ENCODE measurements at regions not wholly inside any gene's neighbourhood (a gene's known extent, or its start where the extent isn't known, plus 50 kb on each side); places are given as distances from the start of the nearest gene placed in this dataset.

GRCh38 chr12:97160277-97160676 lies 253.2 kb downstream of the NEDD1 start:
- Histone ChIP-seq H3K4me3 (ENCODE audit: low read length in 2 of 2) (no peak overlapping the region), H3K4me1 (ENCODE audit: control insufficient read depth in 2 of 2, insufficient read depth in 2 of 2, low read length in 2 of 2) (no peaks in the 10 kb centered on the region), H3K27me3 (ENCODE audit: control insufficient read depth in 2 of 2, insufficient read depth in 1 of 2, low read length in 1 of 2) (no peaks in the 10 kb centered on the region), H3K27ac (ENCODE audit: low read depth in 1 of 2, low read length in 1 of 2) (no peak overlapping the region), H3K9me3 (ENCODE audit: control insufficient read depth in 2 of 2, insufficient read depth in 1 of 2, low read length in 1 of 2) (no peaks in the 10 kb centered on the region), H3K36me3 (ENCODE audit: control insufficient read depth in 2 of 2, insufficient read depth in 2 of 2, low read length in 1 of 2) (no peaks in the 10 kb centered on the region)
- DNase-seq (ENCODE audit: low read depth in 6 of 9, low spot score in 9 of 9), result no peak
- WGBS, result 94% methylated on average over 2 of the region's 2 CpGs

GRCh38 chr12:97162173-97162572 lies 255.1 kb downstream of the NEDD1 start:
- Histone ChIP-seq H3K27me3 (ENCODE audit: control insufficient read depth in 2 of 2, insufficient read depth in 1 of 2, low read length in 1 of 2) (no peaks in the 10 kb centered on the region), H3K4me1 (ENCODE audit: control insufficient read depth in 2 of 2, insufficient read depth in 2 of 2, low read length in 2 of 2) (no peaks in the 10 kb centered on the region), H3K4me3 (ENCODE audit: low read length in 2 of 2) (no peak overlapping the region), H3K9me3 (ENCODE audit: control insufficient read depth in 2 of 2, insufficient read depth in 1 of 2, low read length in 1 of 2) (no peaks in the 10 kb centered on the region), H3K27ac (ENCODE audit: low read depth in 1 of 2, low read length in 1 of 2) (no peak overlapping the region), H3K36me3 (ENCODE audit: control insufficient read depth in 2 of 2, insufficient read depth in 2 of 2, low read length in 1 of 2) (no peaks in the 10 kb centered on the region)
- no peak for DNase-seq (ENCODE audit: low read depth in 6 of 9, low spot score in 9 of 9)
- WGBS, result 87% methylated on average over 1 of the region's 1 CpG

- 17% methylated on average over 3 of the region's 3 CpGs for WGBS
- DNase-seq (ENCODE audit: low read depth in 6 of 9, low spot score in 9 of 9), result no peak
- Histone ChIP-seq H3K36me3 (ENCODE audit: control insufficient read depth in 2 of 2, insufficient read depth in 2 of 2, low read length in 1 of 2) (no peaks in the 10 kb centered on the region), H3K4me3 (ENCODE audit: low read length in 2 of 2) (no peak overlapping the region), H3K4me1 (ENCODE audit: control insufficient read depth in 2 of 2, insufficient read depth in 2 of 2, low read length in 2 of 2) (no peaks in the 10 kb centered on the region), H3K27me3 (ENCODE audit: control insufficient read depth in 2 of 2, insufficient read depth in 1 of 2, low read length in 1 of 2) (no peaks in the 10 kb centered on the region), H3K9me3 (ENCODE audit: control insufficient read depth in 2 of 2, insufficient read depth in 1 of 2, low read length in 1 of 2) (no peaks in the 10 kb centered on the region), H3K27ac (ENCODE audit: low read depth in 1 of 2, low read length in 1 of 2) (no peak overlapping the region)
Measured at GRCh38 chr12:97164936-97165335, 257.9 kb downstream of the NEDD1 start.

- Histone ChIP-seq H3K27me3 (ENCODE audit: control insufficient read depth in 2 of 2, insufficient read depth in 1 of 2, low read length in 1 of 2) (no peaks in the 10 kb centered on the region), H3K36me3 (ENCODE audit: control insufficient read depth in 2 of 2, insufficient read depth in 2 of 2, low read length in 1 of 2) (no peaks in the 10 kb centered on the region), H3K4me1 (ENCODE audit: control insufficient read depth in 2 of 2, insufficient read depth in 2 of 2, low read length in 2 of 2) (no peaks in the 10 kb centered on the region), H3K27ac (ENCODE audit: low read depth in 1 of 2, low read length in 1 of 2) (no peak overlapping the region), H3K4me3 (ENCODE audit: low read length in 2 of 2) (no peak overlapping the region), H3K9me3 (ENCODE audit: control insufficient read depth in 2 of 2, insufficient read depth in 1 of 2, low read length in 1 of 2) (no peaks in the 10 kb centered on the region)
- no peak for DNase-seq (ENCODE audit: low read depth in 6 of 9, low spot score in 9 of 9)
- 95% methylated on average over 4 of the region's 4 CpGs for WGBS
Measured at GRCh38 chr12:97167598-97167997, 260.5 kb downstream of the NEDD1 start.

- no peak overlapping the region for H3K27ac ChIP-seq (ENCODE audit: low read depth in 1 of 2, low read length in 1 of 2)
- DNase-seq (ENCODE audit: low read depth in 6 of 9, low spot score in 9 of 9), result no peak
- 90% methylated on average over 4 of the region's 4 CpGs for WGBS
- no peak overlapping the region for H3K4me3 ChIP-seq (ENCODE audit: low read length in 2 of 2)
- no peaks in the 10 kb centered on the region for H3K36me3 ChIP-seq (ENCODE audit: control insufficient read depth in 2 of 2, insufficient read depth in 2 of 2, low read length in 1 of 2)
- no peaks in the 10 kb centered on the region for H3K27me3 ChIP-seq (ENCODE audit: control insufficient read depth in 2 of 2, insufficient read depth in 1 of 2, low read length in 1 of 2)
- H3K4me1 ChIP-seq (ENCODE audit: control insufficient read depth in 2 of 2, insufficient read depth in 2 of 2, low read length in 2 of 2), result no peaks in the 10 kb centered on the region
- H3K9me3 ChIP-seq (ENCODE audit: control insufficient read depth in 2 of 2, insufficient read depth in 1 of 2, low read length in 1 of 2), result no peaks in the 10 kb centered on the region
Measured at GRCh38 chr12:97168804-97169203, 261.7 kb downstream of the NEDD1 start.

GRCh38 chr12:97169889-97170567 lies 263.0 kb downstream of the NEDD1 start:
- no peak overlapping the region for H3K4me3 ChIP-seq (ENCODE audit: low read length in 2 of 2)
- DNase-seq (ENCODE audit: low read depth in 6 of 9, low spot score in 9 of 9), result no peak
- no peaks in the 10 kb centered on the region for H3K36me3 ChIP-seq (ENCODE audit: control insufficient read depth in 2 of 2, insufficient read depth in 2 of 2, low read length in 1 of 2)
- no peaks in the 10 kb centered on the region for H3K27me3 ChIP-seq (ENCODE audit: control insufficient read depth in 2 of 2, insufficient read depth in 1 of 2, low read length in 1 of 2)
- 88% methylated on average over 6 of the region's 6 CpGs for WGBS
- H3K27ac ChIP-seq (ENCODE audit: low read depth in 1 of 2, low read length in 1 of 2), result no peak overlapping the region
- H3K4me1 ChIP-seq (ENCODE audit: control insufficient read depth in 2 of 2, insufficient read depth in 2 of 2, low read length in 2 of 2), result no peaks in the 10 kb centered on the region
- no peaks in the 10 kb centered on the region for H3K9me3 ChIP-seq (ENCODE audit: control insufficient read depth in 2 of 2, insufficient read depth in 1 of 2, low read length in 1 of 2)

- H3K36me3 ChIP-seq (ENCODE audit: control insufficient read depth in 2 of 2, insufficient read depth in 2 of 2, low read length in 1 of 2), result no peaks in the 10 kb centered on the region
- no peaks in the 10 kb centered on the region for H3K4me1 ChIP-seq (ENCODE audit: control insufficient read depth in 2 of 2, insufficient read depth in 2 of 2, low read length in 2 of 2)
- no peak for DNase-seq (ENCODE audit: low read depth in 6 of 9, low spot score in 9 of 9)
- 76% methylated on average over 5 of the region's 5 CpGs for WGBS
- H3K9me3 ChIP-seq (ENCODE audit: control insufficient read depth in 2 of 2, insufficient read depth in 1 of 2, low read length in 1 of 2), result no peaks in the 10 kb centered on the region
- no peaks in the 10 kb centered on the region for H3K27me3 ChIP-seq (ENCODE audit: control insufficient read depth in 2 of 2, insufficient read depth in 1 of 2, low read length in 1 of 2)
- no peak overlapping the region for H3K4me3 ChIP-seq (ENCODE audit: low read length in 2 of 2)
- H3K27ac ChIP-seq (ENCODE audit: low read depth in 1 of 2, low read length in 1 of 2), result no peak overlapping the region
Measured at GRCh38 chr12:97173688-97174410, 266.8 kb downstream of the NEDD1 start.

- Histone ChIP-seq H3K4me1 (ENCODE audit: control insufficient read depth in 2 of 2, insufficient read depth in 2 of 2, low read length in 2 of 2) (no peaks in the 10 kb centered on the region), H3K36me3 (ENCODE audit: control insufficient read depth in 2 of 2, insufficient read depth in 2 of 2, low read length in 1 of 2) (no peaks in the 10 kb centered on the region), H3K27ac (ENCODE audit: low read depth in 1 of 2, low read length in 1 of 2) (no peak overlapping the region), H3K9me3 (ENCODE audit: control insufficient read depth in 2 of 2, insufficient read depth in 1 of 2, low read length in 1 of 2) (no peaks in the 10 kb centered on the region), H3K27me3 (ENCODE audit: control insufficient read depth in 2 of 2, insufficient read depth in 1 of 2, low read length in 1 of 2) (no peaks in the 10 kb centered on the region), H3K4me3 (ENCODE audit: low read length in 2 of 2) (no peak overlapping the region)
- DNase-seq (ENCODE audit: low read depth in 6 of 9, low spot score in 9 of 9), result no peak
- WGBS, result 95% methylated on average over 4 of the region's 4 CpGs
Measured at GRCh38 chr12:97177481-97177880, 270.4 kb downstream of the NEDD1 start.

- Histone ChIP-seq H3K4me1 (ENCODE audit: control insufficient read depth in 2 of 2, insufficient read depth in 2 of 2, low read length in 2 of 2) (no peaks in the 10 kb centered on the region), H3K36me3 (ENCODE audit: control insufficient read depth in 2 of 2, insufficient read depth in 2 of 2, low read length in 1 of 2) (no peaks in the 10 kb centered on the region), H3K27ac (ENCODE audit: low read depth in 1 of 2, low read length in 1 of 2) (no peak overlapping the region), H3K9me3 (ENCODE audit: control insufficient read depth in 2 of 2, insufficient read depth in 1 of 2, low read length in 1 of 2) (peaks cover 0 to 3% of the 10 kb centered on the region in 2 donors), H3K4me3 (ENCODE audit: low read length in 2 of 2) (no peak overlapping the region), H3K27me3 (ENCODE audit: control insufficient read depth in 2 of 2, insufficient read depth in 1 of 2, low read length in 1 of 2) (no peaks in the 10 kb centered on the region)
- whole genome bisulfite sequencing, result 89% methylated on average over 10 of the region's 10 CpGs
- DNase-seq (ENCODE audit: low read depth in 6 of 9, low spot score in 9 of 9), result no peak
Measured at GRCh38 chr12:97181571-97182265, 274.7 kb downstream of the NEDD1 start.
